GM23248 (cell line): ENCODE measurements at regions not wholly inside any gene's neighbourhood (a gene's known extent, or its start where the extent isn't known, plus 50 kb on each side); places are given as distances from the start of the nearest gene placed in this dataset.

ENCODE experiments used
- EZH2 ChIP-seq: fragments of 200-600 bp; sonication (generic); IDR thresholded peaks from 2 replicates; pipeline ENCODE4 v1.6.1; 2018; ENCODE audit warnings: antibody characterized with exemption, mild to moderate bottlenecking; ENCODE audit not compliant: insufficient read depth, poor library complexity, severe bottlenecking
- EZH2phosphoT487 ChIP-seq: fragments of 200-600 bp; sonication (generic); IDR thresholded peaks from 2 replicates; pipeline ENCODE4 v1.6.1; 2018; ENCODE audit warnings: antibody characterized with exemption, moderate library complexity, mild to moderate bottlenecking, low read depth; ENCODE audit not compliant: insufficient read depth

GRCh38 chr11:128405112-128405511, 182.2 kb downstream of the ETS1 start:
- TF ChIP-seq EZH2phosphoT487 (no peak), EZH2 (no peak)
